ENCODE measurements at regions not wholly inside any gene's neighbourhood (a gene's known extent, or its start where the extent isn't known, plus 50 kb on each side); places are given as distances from the start of the nearest gene placed in this dataset.
"Not testable (repeated sequence)": the region's sequence is repeated elsewhere in the genome, so short reads cannot be mapped to it uniquely, and the experiment has no call there.

DNA sequence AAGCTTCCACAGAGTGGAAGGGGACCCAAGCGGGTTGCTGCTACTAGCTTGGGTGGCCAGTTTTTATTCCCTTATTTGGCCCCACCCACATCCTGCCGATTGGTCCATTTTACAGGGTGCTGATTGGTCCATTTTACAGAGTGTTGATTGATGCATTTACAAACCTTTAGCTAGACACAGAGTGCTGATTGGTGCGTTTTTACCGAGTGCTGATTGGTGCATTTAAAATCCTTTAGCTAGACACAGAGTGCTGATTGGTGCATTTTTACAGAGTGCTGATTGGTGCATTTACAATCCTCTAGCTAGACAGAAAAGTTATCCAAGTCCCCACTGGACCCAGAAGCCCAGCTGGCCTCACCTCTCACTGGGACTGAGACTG is 187.0 kb upstream of the KCNMB2 start:
- DNase-seq (ENCODE audit: low spot score): not testable (repeated sequence)

DNA sequence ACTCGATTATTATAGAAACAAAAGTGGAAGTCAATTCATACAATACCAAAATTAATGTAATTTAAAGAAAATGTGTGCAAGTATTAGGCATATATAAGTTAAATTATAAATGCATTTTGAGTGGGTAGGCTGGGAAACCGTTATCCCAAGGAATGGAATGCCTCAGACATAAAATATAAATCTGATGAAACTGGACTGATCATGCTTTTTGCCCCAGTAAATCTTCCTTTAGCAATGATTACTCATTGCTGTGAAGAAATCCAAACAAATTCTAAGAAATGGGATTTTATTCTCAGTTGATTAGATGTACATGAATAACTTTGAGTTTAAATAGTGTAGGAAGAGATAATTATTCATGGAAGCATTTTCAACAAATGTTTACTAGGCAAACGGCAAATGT is 185.5 kb upstream of the KCNMB2 start:
- no peak for DNase-seq (ENCODE audit: low spot score)

DNA sequence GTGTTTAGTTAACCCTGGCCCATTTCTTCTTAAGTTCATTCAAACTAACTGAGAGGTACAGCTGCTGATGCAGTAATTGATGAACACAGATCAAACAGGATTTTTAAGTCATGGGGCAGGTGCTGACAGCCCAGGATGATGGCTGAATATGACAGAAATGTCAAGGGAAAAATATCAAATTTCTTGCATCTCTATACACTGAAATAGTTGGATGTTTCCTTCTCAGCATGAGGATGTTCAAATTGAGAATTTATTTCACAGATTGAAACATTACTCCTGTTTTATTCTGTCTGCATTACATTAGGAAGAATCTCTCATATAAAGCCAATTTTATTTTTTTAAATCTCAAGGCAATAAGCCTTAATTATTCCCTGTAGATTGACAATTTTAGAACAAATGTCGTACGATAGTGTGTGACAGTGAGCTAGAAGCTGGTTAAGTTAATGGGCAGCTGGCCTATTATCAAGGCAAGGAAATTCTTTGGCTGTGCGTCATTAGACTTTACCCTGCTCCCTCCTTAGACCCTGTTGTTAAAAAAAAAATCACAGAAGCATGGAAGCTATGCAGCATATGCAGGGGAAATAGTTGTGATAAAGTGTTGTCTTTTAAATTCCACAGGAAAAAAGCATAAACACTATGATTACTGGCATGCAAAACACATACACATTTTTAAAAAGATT is 183.8 kb upstream of the KCNMB2 start:
- peak; percentile 80 for DNase-seq (ENCODE audit: low spot score)

DNA sequence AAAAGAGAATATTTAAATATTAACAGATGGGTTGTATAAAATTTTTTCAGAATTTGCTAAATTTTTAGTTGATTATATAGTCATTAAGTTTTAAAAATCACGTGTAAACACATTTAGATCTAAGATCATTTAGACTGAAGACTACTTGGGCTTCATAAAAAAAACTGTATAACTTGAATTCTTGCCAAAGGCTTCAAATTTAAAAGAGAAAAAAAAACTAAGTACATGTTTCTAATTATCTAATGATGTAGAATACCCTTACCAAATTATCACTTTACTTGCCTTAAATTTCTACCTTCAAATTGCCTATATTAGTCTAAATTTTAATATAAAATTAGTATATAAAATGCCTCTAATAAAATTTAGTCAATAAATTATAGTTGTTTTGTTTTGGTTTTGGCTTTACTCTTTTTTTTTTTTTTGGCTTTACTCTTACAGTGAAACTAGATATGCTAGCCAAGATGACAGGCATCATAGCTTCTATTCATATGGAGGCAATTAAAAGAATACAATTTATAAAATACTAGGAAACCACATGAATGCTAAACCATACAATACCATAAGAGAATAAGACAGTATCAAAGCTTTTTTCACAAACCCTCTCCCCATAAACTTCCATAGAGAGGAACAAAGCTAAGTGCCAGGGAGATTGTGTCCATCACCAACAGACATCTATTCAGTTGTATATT is 183.1 kb upstream of the KCNMB2 start:
- DNase-seq (ENCODE audit: low spot score): no peak

DNA sequence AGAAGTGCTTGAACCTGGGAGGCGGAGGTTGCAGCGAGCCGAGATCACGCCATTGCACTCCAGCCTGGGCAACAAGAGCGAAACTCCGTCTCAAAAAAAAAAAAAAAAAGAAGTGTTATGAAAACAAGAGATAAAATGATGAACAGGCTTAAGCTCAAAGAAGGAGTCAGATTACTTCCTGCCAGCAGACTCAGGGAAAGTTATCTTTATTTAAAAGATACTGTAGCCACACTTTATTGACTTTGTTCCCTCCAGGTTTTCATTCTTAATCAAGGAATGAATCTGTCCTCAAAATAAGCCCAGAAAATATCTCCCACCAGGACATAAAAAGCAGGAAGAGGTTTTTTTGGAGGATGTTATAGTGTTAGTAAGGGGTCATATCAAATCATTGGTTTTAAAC is 176.5 kb upstream of the KCNMB2 start:
- DNase-seq (ENCODE audit: low spot score): no peak

DNA sequence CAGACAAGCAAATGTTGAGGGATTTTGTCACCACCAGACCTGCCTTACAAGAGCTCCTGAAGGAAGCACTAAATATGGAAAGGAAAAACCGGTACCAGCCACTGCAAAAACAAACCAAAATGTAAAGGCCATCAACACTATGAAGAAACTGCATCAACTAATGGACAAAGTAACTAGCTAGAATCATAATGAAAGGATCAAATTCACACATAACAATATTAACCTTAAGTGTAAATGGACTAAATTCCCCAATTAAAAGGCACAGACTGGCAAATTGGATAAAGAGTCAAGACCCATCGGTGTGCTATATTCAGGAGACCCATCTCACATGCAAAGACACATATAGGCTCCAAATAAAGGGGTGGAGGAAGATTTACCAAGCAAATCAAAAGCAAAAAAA is 173.2 kb upstream of the KCNMB2 start:
- not testable (repeated sequence) for DNase-seq (ENCODE audit: low spot score)

DNA sequence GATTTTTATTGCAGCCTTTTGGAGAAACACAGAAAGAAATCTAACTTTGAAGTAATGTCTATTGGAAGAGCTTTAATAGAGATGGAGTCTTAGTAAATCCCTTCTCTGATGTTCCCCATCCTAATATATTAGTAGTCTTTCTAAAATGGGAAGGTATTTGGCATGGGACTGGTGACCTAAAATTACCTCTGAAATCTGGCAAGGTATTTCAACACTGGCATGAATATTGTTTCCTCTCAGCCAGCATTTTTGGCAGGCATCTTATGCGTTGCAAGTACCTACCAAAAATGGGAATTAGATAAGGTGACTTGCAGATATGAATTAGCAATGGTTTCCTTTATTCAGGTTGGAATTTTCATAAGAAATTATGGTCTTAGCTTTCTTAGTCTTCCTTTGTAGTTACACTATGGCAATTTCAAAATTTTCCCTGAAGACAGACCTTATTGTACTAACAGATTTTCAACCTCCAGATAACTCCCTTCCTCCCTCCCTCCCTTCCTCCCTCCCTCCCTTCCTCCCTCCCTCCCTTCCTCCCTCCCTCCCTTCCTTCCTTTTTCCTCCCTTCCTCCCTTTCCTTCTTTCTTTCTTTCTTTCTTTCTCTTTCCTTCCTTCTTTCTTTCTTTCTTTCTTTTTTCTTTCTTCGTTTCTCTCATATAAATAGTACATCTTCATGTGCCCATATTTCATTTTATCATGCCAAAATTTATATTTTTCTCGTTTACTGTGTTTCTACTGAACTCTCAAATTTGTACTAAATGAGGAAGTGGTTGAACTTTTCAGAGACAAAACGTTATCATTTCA is 168.2 kb upstream of the KCNMB2 start:
- DNase-seq (ENCODE audit: low spot score): no peak

- DNase-seq (ENCODE audit: low spot score): no peak
Measured at GRCh38 chr3:178369006-178369405, 167.2 kb upstream of the KCNMB2 start.

DNA sequence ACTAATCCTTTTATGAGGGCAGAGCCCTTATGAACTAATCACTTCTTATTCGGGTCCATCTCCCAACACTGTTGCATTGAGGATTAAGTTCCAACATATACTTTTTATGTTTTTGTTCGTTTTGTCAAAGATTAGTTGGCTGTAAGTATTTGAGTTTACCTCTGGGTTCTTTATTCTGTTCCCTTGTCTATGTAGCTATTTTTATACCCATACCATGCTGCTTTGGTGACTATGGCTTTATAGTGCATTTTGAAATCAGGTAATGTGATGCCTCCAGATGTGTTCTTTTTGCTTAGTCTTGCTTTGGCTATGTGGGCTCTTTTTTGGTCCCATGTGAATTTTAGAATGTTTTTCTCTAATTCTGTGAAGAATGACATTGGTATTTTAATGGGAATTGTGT is 166.4 kb upstream of the KCNMB2 start:
- DNase-seq (ENCODE audit: low spot score): no peak

DNA sequence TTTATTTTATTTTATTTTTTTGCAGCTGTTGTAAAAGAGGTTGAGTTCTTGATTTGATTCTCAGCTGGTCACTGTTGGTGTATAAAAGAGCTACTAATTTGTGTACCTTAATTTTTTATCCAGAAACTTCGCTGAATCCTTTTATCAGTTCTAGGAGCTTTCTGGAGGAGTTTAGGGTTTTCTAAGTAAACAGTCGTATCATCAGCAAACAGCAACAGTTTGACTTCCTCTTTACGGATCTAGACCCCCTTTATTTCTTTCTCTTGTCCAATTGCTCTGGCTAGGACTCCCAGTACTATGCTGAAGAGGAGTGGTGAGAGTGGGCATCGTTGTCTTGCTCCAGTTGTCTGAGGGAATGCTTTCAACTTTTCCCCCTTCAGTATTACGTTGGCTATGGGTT is 165.8 kb upstream of the KCNMB2 start:
- no peak for DNase-seq (ENCODE audit: low spot score)

GRCh38 chr3:178381555-178381954 is 154.7 kb upstream of the KCNMB2 start:
- DNase-seq (ENCODE audit: low spot score): peak; percentile 8

DNA sequence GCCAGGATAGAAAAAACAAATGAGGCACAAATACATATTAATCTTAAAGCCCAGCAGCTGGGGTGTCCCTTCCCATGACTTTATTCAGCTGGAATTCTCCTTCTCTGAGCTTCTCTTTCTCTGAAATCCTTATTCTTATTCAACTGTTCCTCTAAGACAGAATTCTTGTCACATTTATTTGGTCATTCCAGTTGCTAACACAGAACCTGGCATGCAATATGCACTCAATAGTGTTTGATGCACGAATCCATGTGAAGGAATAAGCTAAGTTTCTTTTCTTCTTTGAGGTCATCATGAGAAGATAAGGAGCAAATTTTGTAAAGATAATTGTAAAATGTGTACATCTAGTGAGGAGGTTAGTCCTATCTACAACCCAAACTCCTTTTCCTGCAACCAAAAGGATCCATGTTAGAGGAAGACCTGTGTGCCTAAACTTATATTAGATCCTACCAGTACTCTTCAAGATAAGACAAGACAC is 154.2 kb upstream of the KCNMB2 start:
- no peak for DNase-seq (ENCODE audit: low spot score)

- DNase-seq (ENCODE audit: low spot score): peak; percentile 1
Measured at GRCh38 chr3:178382449-178383061, 153.7 kb upstream of the KCNMB2 start.

- DNase-seq (ENCODE audit: low spot score): no peak
Measured at GRCh38 chr3:178384321-178385230, 151.7 kb upstream of the KCNMB2 start.

- DNase-seq (ENCODE audit: low spot score): peak; percentile 47
Measured at GRCh38 chr3:178385280-178385952, 150.8 kb upstream of the KCNMB2 start.

DNA sequence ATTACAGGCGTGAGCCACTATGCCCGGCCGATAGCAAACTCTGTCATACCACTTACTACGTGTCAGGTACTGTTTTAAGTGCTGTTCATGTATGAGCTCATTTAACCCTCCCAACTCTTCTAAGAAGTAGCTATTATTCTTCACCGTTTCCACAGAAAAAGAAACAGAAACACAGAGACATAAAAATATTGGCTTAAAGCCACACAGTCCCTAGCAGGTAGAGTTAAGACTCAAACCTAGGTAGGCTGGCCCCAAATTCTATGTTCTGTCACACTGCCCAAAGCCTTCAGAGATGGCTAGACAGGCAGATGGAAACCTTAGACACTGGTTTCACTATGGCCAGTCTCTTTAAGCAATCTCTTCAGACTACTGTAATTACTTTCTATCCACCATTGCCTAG is 149.8 kb upstream of the KCNMB2 start:
- DNase-seq (ENCODE audit: low spot score): no peak

DNA sequence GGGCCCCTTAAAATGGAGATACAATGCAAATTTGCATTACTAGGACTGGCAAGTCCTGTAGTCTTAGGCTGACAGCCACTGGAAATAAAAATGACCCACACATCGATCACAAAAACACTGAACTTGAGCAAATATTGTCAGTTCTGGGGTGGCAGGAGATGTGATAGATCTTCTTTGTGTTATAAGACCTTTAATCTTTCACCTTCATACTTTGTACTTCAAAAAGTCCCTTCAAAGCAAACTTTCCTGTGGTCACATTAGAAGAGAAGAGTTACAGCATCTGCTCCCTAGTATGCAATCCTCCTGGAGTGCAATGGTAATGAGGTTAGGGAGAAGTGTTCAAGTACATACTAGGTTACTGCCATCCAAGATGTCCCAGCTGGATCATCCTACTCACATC is 149.4 kb upstream of the KCNMB2 start:
- no peak for DNase-seq (ENCODE audit: low spot score)

GRCh38 chr3:178388473-178388872 is 147.8 kb upstream of the KCNMB2 start:
- DNase-seq (ENCODE audit: low spot score): no peak

DNA sequence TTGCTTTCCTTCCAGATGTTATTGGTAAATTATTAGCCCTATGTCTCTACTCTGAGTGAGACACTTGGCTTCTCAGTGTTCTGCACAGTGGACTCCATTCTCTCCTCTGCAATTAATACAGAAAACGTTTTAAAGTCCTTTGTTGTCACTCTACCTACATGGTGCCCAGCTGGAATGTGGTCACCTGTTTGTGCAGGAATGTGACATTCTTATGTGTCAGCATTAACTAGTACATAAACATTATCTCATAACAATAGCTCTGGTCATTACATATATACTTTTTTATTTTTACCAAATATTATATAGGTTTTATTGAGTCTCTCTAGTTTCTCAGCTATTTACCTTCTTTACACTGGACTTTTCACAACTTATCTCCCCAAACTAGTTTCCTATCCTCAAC is 147.0 kb upstream of the KCNMB2 start:
- DNase-seq (ENCODE audit: low spot score): no peak

DNA sequence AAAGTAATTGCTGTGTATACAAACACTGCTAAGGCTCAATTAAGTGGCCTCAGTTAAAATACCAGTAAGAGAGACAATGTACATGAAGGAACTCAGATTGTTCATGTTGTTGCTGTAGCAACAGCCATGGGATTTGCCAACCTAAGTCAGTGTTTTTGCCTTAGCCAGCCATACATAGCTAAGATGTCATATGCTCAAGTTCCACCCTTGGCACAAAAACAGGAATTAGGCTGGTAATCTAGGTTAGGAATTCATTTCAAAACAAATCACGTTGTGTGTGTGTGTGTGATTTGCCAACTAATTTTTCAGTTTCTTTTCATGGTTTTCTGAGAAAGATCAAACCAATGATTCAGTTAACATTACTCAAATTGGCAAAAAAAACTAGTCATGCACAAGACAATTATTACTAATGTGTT is 143.7 kb upstream of the KCNMB2 start:
- DNase-seq (ENCODE audit: low spot score): no peak

- no peak for DNase-seq (ENCODE audit: low spot score)
Measured at GRCh38 chr3:178393146-178393545, 143.1 kb upstream of the KCNMB2 start.
